Islet of Langerhans (tissue), 1 donor: ENCODE measurements at regions not wholly inside any gene's neighbourhood (a gene's known extent, or its start where the extent isn't known, plus 50 kb on each side); places are given as distances from the start of the nearest gene placed in this dataset.
"Not testable (repeated sequence)": the region's sequence is repeated elsewhere in the genome, so short reads cannot be mapped to it uniquely, and the experiment has no call there.

Experiments
- FAIRE-seq: peaks from one replicate; lab custom pipeline; 2011; peaks lifted over from hg19 to GRCh38; lab: Jason Lieb, UNC

DNA sequence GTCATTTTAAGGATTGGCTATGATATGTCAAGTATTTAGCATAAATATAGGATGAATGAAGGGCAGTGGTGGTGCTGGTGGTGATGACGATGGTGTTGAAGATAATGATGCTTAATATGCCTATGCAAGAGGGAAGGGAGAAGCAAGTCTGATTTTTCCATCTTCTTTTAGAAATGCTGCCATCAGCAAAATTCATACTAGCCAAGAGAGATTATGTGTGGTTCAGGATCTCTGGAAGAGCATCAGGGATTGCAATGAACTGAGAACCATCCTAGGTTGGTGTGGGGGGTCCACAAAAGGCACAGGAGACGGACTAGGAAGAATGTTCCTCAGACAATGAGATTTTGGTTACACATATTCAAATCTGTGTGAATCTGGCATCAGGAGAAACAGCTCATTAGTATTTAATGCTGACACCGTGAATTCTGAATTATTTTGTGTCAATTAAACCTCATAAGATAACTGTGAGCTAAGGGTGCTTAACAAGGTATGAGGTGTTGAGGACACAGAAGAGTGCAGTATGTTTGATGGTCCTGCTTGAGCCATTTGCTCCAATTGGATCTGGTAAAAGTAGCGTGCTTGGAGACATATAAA is 1120.8 kb upstream of the GOT2 start:
- no peak for FAIRE-seq

DNA sequence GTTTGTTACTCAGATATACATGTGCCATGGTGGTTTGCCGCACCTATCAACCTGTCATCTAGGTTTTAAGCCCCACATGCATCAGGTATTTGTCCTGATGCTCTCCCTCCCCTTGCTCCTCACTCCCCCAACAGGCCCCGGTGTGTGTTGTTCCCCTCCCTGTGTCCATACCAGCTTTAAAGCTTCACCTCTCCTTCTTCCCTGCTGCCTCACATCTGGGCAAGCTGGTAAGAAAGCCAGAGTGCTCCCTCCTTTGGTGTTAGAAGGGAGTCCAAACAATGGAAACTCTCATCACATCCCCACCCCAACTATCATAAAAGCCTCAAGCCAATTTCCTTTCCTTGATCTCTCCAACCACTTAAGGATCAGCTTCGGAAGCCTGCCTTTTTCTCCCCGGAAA is 1115.6 kb upstream of the GOT2 start:
- no peak for FAIRE-seq

DNA sequence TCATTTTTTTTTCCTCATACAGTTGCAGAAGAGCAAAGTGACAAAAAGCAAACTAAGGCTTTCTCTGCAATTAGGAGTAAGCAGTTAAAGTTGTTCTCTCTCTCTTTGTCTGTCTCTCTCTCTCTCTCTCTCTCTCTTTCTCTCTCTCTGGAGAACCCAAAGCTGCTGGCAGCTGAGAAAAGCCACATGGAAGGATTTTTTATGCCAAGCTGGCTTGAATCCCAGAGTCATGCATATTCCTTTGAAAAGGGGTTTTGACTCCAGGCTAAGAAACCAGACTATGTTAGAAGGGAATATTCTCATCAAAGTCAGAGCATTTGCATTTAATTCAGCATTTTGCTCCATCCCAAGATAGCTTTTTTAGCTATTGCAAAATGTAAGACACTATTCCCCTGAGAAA is 1114.2 kb upstream of the GOT2 start:
- FAIRE-seq, result no peak

DNA sequence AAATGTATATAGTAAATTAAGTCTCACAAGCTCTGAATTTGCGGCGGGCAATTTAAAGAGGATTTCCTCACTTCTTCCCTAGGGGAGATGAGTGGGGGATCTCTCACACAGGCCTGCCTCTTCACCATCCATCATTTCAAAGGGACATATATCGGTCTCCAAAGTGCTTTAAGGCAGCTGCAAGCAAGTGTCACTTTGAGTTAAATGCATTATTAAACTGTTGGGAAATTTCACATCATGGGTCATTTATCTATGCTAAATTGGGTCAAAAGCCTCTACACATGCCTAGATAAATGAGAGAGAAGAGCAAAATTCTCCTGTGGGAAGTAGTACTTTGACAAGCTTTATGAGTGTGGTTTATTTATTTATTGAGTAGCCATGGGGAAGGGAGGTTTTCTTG is 1106.1 kb upstream of the GOT2 start:
- no peak for FAIRE-seq

DNA sequence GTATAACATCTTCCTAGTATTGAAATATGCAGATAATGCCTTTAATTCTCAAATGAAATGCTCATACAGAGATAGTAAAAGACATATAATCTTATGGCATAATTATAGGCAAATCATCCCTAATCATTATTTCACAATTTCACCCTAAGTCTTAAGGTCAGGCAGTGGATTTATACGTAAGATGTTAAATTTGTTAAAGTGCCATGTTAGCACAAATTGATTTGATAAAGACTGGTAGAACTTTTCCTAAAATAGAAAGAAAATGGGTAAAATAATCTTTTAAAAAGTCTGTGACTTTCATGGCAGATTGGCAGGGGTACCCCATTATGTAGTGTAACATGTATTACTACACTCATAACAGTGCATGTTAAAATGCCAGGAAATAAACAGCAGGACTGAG is 1092.7 kb upstream of the GOT2 start:
- peak; percentile 13 for FAIRE-seq

DNA sequence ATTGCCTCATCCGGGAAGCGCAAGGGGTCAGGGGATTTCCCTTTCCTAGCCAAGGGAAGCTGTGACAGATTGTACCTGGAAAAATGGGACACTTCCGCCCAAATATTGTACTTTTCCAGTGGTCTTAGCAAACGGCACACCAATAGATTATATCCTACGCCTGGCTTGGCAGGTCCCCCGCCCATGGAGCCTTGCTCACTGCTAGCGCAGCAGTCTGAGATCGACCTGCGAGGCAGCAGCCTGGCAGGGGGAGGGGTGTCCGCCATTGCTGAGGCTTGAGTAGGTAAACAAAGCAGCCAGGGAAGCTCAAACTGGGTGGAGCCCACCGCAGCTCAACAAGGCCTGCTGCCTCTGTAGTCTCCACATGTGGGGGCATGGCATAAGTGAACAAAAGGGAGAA is 1075.4 kb upstream of the GOT2 start:
- not testable (repeated sequence) for FAIRE-seq

DNA sequence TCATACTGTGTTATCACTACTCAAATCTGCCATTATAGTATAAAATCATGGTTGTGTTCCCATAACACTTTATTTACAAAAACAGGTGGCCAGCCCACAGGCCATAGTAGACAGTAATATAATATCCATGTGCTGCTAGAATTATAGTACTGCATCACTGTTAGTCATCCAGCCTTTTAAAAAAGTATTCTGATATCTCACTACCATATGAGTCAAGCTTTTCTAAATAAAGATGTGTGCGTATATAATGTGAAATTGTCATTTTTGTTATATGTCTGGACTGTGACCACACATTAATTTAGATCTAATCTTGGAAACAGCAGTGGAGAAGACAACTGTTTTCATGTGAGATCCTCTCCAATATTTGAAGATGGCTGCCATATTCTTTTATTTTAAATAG is 1049.1 kb upstream of the GOT2 start:
- no peak for FAIRE-seq

DNA sequence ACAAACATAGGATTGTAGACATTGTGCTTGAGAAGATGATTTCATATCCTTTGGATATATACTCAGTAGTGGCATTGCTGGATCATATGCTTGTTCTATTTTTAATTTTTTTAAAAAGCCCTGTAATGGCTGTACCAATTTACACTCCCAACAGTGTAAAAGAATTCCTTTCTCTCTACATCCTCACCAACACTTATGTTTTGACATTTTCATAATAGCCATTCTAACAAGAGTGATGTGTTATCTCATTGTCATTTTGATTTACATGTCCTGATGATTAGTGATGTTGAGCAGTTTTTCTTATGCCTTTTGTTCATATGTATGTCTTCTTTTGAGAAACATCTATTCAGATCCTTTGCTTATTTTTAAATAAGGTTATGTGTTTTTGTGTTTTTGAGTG is 1039.2 kb upstream of the GOT2 start:
- FAIRE-seq, result no peak

DNA sequence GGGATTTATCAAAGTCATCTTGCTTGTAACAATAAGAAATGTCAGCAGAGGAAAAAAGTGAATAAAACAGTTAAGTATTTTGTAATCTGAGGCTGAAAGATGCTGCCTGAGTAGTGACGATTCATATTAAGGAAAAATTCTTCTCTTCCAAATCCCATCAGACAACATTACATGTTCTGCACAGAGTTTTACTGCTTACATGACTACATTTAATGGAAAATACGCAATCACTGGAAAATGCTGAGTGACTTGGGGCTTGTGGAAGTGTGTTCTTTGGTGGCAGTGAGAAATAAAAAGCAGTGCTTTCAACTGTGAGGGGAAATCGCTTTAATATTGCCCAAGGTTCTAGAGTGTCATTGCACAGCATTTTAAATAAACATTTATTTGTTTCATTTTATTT is 1025.2 kb upstream of the GOT2 start:
- no peak for FAIRE-seq

DNA sequence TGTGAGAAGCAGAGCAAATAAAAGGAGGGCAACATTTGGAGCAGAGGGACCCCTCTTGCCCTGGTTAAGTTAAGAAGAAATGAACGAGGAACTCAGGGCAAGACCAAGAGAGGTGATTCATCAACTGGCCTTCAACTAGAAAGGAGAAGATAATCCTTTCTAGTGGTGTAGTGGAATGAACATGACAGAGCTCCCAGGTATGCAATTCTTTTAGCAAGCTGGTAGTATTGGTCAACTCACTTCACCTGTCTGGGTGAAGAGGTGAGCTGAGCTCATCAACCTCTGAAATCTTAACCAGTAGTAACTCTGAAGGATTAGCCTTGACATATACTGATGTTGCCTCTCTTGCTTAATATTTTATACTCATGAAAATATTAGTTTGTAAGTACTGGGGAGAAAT is 1024.7 kb upstream of the GOT2 start:
- no peak for FAIRE-seq

DNA sequence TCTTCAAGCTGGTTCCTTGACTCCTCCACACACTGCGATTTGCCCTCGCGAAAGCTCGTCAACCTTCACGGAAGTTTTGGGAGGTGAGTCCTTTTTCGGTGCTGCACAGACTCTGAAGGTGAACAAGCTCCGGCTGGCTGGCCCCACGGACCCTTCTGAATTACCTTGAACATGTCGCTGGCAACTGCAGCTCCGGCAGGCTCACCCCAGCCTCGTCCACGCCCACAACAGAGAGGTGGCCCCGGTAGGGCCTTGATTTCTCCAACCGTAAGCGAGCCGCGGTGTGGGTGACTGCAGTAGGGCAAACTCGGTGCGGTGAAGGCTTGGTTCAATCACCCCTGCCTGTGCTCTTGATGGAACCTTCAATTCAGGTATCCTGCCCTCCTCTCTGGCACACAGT is 1020.7 kb upstream of the GOT2 start:
- no peak for FAIRE-seq

DNA sequence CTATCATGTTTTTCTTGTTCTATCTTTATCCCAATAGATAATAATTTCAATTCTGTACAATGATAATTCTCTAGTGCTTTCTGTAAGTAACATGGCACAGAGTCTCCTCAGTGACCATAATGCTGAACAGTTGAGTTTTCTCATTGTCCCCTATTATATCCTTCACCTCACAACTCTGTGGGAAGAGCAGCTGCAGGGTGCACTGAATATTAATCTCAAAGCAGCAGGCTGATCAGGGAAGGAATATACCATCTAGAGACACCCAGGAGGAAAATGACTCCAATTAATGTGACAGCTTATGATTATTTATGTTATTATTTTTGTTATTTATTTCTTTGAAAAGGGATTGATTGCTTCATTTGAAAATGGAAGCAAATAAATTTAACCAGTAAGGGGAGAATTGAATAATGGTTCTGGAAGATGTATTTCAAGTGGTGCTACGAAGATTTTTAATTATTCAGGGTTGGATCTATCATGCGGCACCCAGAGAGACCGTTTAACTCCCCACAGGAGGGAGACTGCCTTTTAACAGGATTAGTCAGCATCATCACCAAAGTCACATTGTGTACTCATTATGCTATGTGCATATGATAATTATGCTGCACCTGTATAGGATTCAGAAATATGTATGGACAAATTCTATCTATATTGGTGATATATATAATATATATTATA is 1015.7 kb upstream of the GOT2 start:
- FAIRE-seq, result no peak

DNA sequence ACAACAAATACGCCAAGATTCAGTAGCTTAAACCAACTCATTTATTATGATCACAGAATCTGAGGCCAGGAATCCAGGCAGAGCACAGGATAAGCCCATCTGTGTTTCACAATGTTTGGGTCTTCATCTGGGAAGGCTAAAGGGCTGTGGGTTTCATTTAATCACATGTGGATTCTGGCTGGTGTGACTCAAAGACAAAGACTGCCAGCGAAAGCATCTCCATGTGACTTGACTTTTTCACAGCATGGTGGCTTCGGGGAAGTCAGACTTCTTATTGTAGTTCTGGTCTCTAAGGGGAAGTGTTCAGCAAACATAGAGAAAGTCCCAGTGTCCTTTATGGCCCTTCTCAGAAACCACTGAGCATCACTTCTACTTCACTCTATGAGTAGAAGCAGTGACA is 1014.4 kb upstream of the GOT2 start:
- no peak for FAIRE-seq

DNA sequence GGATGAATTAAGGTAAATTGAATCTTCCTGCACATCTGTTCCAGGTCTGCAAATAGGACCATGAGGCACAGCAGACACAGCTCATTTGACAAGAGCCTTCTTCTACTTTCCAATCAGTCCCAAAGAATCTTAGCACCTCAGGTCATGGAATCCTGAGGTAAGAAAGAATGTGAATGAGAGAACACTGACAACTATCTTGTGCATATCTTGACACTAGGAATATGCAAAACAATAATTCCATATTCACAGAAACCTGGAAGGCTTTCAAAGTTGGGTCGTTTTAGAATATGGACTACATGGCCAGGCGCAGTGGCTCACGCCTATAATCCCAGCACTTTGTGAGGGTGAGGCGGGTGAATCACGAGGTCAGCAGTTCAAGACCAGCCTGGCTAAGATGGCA is 1009.4 kb upstream of the GOT2 start:
- no peak for FAIRE-seq

DNA sequence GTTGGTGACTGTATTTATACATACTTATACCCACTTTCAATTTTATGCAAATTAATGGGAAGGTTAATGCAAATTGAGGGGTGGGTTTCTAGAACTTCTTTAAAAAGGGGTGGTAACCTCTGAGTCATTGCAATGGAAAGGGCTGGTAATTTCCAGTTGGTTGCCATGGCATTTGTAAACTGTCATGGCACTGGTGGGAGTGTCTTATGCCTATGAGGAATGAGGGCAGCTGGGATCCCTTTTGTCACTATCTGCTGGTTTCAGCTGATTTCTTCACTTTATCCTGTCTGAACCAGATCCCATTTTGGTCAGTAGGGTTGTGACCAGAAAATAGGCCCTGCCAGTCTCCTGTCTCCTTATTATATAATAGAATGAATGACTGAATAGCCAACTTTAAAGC is 1006.7 kb upstream of the GOT2 start:
- no peak for FAIRE-seq

DNA sequence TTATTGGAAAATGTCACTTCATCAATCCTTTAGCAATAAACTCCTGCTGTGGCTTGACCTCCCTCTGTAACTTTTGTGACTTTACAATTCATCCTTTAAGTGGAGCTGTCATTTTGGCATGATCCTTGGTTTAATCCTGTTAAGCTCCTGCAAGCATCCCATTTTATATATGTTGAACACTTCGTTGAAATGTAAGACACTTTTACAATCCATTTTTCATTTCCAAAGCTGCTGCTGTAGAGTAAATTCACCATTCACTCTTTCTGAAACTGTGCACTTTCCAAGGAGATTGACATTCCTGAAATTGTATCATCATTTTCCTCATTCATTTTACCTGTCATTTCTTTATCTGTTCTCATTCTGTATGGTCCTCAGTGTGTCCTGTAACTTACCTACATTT is 1003.2 kb upstream of the GOT2 start:
- FAIRE-seq, result no peak

DNA sequence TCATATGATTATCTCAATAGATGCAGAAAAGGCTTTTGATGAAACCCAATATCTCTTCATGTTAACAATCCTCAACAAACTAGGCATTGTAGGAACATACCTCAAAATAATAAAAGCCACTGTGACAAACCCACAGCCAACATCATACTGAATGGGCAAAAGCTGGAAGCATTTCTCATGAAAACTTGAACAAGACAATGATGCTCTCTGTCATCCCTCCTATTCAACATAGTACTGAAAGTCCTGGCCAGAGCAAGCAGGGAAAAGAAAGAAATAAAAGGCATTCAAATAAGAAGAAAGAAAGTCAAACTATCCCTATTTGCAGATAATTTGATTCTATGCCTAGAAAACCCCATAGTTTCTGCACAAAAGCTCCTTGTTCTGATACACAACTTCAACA is 999.2 kb upstream of the GOT2 start:
- FAIRE-seq, result no peak

DNA sequence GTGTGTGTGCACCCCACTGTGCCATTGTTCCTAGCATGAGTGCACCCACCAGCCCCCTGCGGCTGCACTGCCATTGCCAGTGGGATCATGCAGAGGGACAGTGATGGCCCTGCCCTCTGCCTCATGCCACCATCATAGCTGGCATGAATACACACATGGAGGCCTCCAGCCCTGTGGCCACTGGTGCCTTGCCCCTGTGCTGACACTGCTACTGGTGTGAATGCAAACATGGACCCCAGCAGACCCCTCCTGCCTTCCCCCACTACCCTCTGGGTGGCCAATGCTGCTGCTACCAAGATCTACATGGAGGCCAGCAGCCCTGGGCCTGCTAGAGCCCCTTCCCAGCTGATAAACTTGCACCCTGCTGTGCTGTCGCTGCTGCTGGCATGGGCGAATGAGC is 995.5 kb upstream of the GOT2 start:
- no peak for FAIRE-seq

DNA sequence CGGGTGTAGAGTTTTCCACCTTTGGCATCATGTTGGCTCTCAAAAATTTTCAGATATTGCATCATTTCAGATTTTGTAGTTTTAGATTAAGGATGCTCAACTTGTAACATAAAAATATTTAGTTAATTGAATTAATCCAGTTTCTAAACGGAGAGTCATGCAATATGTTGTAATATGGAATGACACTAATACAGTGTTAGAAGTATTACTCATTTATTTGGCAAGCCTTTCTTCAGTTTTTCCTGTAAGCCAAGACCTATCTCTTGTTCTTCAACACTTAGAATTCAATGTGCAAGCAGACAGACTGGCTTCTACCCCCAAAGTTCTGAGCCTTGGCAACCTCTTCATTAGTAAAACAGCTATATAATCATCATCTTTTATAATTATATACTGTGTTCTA is 985.0 kb upstream of the GOT2 start:
- FAIRE-seq, result no peak

DNA sequence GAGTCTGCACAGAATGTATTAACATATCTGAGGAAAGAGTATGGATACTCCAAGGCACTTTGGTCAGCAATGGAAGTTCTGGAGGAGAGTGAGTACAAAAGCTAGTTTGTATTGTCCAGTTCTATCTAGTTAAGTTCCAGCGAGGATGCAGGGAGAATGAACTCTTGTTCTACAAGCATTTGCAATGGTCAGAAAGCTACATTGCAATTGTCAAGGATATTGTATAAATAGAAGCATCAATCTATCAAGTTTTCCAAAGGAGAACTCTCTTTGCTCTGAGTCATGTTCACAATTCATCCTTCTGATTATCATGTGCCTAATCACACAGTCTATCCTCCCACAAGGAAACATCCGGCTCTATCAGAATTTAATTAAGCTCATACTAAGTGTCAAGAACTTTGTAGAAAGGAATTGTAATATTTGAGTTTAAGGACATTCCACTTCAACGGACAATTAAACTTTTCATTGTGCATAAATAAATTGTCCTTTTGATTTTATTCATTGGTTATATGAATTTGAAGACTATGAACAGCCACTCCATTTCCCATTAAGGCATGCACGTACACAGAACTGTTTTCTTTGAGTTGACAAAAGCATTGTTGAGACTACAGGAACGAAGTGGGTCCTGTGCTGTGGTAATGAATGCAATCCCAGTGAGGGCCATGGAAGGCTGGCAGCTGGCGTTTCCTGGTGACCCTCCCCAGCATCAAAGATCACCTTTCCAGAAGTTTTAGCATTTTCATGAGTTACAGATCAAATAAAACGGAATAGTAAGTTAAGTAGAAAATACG is 973.5 kb upstream of the GOT2 start:
- no peak for FAIRE-seq

DNA sequence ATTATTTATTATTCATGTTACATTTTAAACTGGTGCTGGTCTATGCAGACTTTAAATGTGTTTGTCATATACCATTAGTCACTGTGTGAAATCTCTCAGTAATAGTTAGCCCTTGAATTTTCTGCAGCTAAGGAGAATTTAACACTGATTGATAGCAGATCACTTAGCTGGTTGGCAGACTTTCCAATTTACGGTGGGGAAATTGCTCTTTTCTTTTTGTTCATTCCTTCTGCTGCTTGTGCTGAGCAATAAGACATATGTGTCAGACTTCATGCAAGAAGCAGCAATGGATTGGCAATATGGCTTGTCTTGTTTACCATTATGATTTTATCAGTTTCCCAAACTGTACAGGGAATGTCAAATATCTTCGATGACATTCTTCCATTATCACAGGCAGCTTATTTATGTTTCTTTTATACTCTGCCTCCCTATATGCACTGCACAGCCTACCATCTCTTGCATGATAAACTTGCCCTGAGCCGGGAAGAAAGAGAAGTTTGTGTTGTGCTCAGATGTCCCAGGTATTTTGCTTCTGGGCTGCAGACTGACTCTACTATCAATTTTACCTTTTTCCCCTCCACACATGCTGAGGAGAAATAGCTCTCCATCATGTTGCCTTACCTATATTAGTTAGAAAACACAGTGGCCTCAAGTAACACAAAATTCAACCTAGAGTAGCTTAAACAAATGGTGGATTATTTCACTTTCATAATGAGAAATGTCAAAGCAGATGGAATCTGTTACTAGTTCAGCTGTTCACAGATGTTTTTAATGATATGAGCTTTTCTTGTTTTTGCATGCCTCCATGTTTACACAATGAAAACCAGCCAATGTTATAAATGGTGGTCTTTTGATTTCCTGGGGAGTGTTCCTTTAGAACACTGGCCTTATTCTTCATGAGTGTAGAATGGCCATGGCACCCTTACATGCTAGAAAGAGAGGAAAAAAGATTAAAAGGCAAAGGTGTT is 968.1 kb upstream of the GOT2 start:
- FAIRE-seq, result no peak

DNA sequence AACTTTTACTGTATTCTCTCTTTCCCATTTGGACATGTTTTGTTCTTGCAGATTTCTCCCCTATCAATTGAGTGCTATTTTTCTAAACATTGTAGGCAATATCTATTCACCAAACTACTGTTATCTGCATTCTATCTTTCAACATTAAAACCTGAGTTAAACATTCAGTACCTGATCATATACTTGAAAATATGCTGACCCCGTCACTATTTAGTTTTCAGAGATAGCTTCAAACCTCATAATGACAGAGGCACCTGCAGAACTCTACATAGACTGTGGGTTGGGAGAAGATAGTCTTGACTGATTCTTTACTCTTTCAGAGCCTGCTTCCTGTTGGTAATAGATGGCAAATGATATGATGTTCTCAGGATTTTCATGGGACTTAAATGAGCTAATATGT is 965.7 kb upstream of the GOT2 start:
- FAIRE-seq, result no peak
